MM.1S (cell line): ENCODE measurements at regions not wholly inside any gene's neighbourhood (a gene's known extent, or its start where the extent isn't known, plus 50 kb on each side); places are given as distances from the start of the nearest gene placed in this dataset.

Source experiments
- CTCF ChIP-seq: fragments of 300-600 bp; sonication (generic); IDR thresholded peaks from 2 replicates; pipeline ENCODE4 v1.5.1; 2016; ENCODE audit warnings: antibody characterized with exemption, low read length, mixed read lengths
- EZH2phosphoT487 ChIP-seq: fragments of 300-600 bp; sonication (generic); IDR thresholded peaks from 2 replicates; pipeline ENCODE4 v1.6.1; 2018; ENCODE audit warnings: antibody characterized with exemption, low read length

GRCh38 chr6:81633391-81633790 is 119.1 kb downstream of the TENT5A start:
- TF ChIP-seq CTCF (no peak), EZH2phosphoT487 (no peak)
